Smooth muscle cell (in vitro differentiated cells): ENCODE measurements at regions not wholly inside any gene's neighbourhood (a gene's known extent, or its start where the extent isn't known, plus 50 kb on each side); places are given as distances from the start of the nearest gene placed in this dataset.

Experiments
- DNase-seq: peaks from one replicate; lab custom pipeline; 2025; ENCODE audit not compliant: unreplicated experiment; lab: John Stamatoyannopoulos, UW
- H2AFZ ChIP-seq: fragments of 200-600 bp; sonication (generic); 2 replicates; pipeline ENCODE4 v1.6.0; 2016; ENCODE audit warnings: antibody characterized with exemption, low read depth, mild to moderate bottlenecking
- H3F3A ChIP-seq: fragments of 200-600 bp; sonication (generic); 2 replicates; pipeline ENCODE4 v1.6.0; 2017; ENCODE audit warnings: antibody characterized with exemption, low read depth
- H3K27ac ChIP-seq: fragments of 200-600 bp; sonication (generic); 2 replicates; pipeline ENCODE4 v1.5.1; 2016; ENCODE audit warnings: low read depth, mild to moderate bottlenecking
- H3K27me3 ChIP-seq: fragments of 200-600 bp; sonication (generic); 2 replicates; pipeline ENCODE4 v1.6.1; 2016; ENCODE audit warnings: low read depth, mild to moderate bottlenecking
- H3K36me3 ChIP-seq: fragments of 200-600 bp; sonication (generic); 2 replicates; pipeline ENCODE4 v1.5.1; 2016; ENCODE audit warnings: low read depth
- H3K4me1 ChIP-seq: fragments of 200-600 bp; sonication (generic); 2 replicates; pipeline ENCODE4 v1.5.1; 2016; ENCODE audit warnings: low read depth
- H3K4me2 ChIP-seq: fragments of 200-600 bp; sonication (generic); 2 replicates; pipeline ENCODE4 v1.6.0; 2016; ENCODE audit warnings: mild to moderate bottlenecking
- H3K4me3 ChIP-seq: fragments of 200-600 bp; sonication (generic); 2 replicates; pipeline ENCODE4 v1.5.1; 2016; ENCODE audit warnings: mild to moderate bottlenecking
- H3K79me2 ChIP-seq: fragments of 200-600 bp; sonication (generic); 2 replicates; pipeline ENCODE4 v1.6.0; 2016; ENCODE audit warnings: low read depth, mild to moderate bottlenecking
- H3K9ac ChIP-seq: fragments of 200-600 bp; sonication (generic); 2 replicates; pipeline ENCODE4 v1.6.0; 2016; ENCODE audit warnings: low read depth
- H3K9me3 ChIP-seq: fragments of 200-600 bp; sonication (generic); replicated peaks from 2 replicates; pipeline ENCODE4 v1.5.1; 2016; ENCODE audit warnings: low read depth
- H4K20me1 ChIP-seq: fragments of 200-600 bp; sonication (generic); 2 replicates; pipeline ENCODE4 v1.6.0; 2016; ENCODE audit warnings: low read depth
- WGBS: methylation state at CpG from one replicate; pipeline ENCODE4 v1.1.7; 2016; ENCODE audit warnings: low lambda C conversion rate; 5-methylcytosine and 5-hydroxymethylcytosine counted together
- TF ChIP-seq, protein P1 (sequence below): fragments of 200-600 bp; sonication (generic); IDR thresholded peaks from 2 replicates; pipeline ENCODE4 v1.5.1; 2017; ENCODE audit warnings: borderline replicate concordance, mild to moderate bottlenecking, antibody characterized with exemption; ENCODE audit not compliant: insufficient read depth, poor library complexity, severe bottlenecking

DNA sequence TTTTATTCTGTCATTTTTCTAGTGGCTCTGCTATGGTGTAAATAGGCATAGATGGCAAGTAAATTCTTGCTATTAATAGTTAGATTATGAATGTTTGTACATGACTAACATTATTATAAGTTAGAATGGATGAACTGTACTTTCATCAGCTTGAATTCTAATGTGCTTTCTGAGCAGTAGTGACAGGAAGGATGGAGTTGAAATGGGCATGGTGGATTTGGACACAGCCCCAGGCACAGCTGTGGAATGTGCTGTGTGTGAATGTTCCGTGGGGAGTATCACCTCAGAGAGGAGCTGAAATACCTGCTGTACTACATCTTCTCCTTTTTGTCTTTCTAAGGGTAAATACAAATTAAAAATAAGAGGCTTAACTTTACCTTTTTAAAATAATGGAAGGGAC lies 66.8 kb downstream of the FBXO5 start:
- H3F3A ChIP-seq, result no peaks in the 10 kb centered on the region
- TF ChIP-seq, protein P1, sequence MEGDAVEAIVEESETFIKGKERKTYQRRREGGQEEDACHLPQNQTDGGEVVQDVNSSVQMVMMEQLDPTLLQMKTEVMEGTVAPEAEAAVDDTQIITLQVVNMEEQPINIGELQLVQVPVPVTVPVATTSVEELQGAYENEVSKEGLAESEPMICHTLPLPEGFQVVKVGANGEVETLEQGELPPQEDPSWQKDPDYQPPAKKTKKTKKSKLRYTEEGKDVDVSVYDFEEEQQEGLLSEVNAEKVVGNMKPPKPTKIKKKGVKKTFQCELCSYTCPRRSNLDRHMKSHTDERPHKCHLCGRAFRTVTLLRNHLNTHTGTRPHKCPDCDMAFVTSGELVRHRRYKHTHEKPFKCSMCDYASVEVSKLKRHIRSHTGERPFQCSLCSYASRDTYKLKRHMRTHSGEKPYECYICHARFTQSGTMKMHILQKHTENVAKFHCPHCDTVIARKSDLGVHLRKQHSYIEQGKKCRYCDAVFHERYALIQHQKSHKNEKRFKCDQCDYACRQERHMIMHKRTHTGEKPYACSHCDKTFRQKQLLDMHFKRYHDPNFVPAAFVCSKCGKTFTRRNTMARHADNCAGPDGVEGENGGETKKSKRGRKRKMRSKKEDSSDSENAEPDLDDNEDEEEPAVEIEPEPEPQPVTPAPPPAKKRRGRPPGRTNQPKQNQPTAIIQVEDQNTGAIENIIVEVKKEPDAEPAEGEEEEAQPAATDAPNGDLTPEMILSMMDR, result no peak
- no peak overlapping the region for H3K4me2 ChIP-seq
- 67% methylated on average over 1 of the region's 1 CpG for WGBS
- no peaks in the 10 kb centered on the region for H3K9me3 ChIP-seq
- no peak overlapping the region for H3K4me3 ChIP-seq
- H3K9ac ChIP-seq, result no peak overlapping the region
- H4K20me1 ChIP-seq, result no peaks in the 10 kb centered on the region
- H3K4me1 ChIP-seq, result no peaks in the 10 kb centered on the region
- H3K79me2 ChIP-seq, result no peaks in the 10 kb centered on the region
- no peaks in the 10 kb centered on the region for H3K27me3 ChIP-seq
- no peak overlapping the region for H2AFZ ChIP-seq
- no peak overlapping the region for H3K27ac ChIP-seq
- no peak for DNase-seq
- no peaks in the 10 kb centered on the region for H3K36me3 ChIP-seq

DNA sequence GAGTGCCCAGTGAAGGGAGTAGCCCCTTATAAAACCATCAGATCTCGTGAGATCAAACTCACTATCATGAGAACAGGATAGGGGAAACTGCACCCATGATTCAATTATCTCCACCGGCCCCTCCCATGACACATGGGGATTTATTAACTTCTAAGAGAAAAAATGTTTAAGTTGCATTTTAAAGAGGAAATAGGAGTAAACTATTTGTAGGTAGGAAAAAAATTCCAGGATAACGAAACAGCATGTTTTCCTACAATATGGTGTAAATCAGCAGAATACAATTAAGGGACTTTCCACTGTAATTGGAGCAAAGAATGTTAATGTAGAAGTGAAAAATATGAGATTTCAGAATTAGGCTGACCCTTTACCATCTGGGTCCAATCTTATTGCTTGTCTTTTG lies 63.9 kb downstream of the FBXO5 start:
- H3K9ac ChIP-seq, result no peak overlapping the region
- no peak overlapping the region for H3K4me2 ChIP-seq
- no peaks in the 10 kb centered on the region for H3K36me3 ChIP-seq
- TF ChIP-seq, protein P1, result no peak
- H3K27me3 ChIP-seq, result no peaks in the 10 kb centered on the region
- H4K20me1 ChIP-seq, result no peaks in the 10 kb centered on the region
- no peak overlapping the region for H3K4me3 ChIP-seq
- no peaks in the 10 kb centered on the region for H3K9me3 ChIP-seq
- H2AFZ ChIP-seq, result no peak overlapping the region
- WGBS, result 89% methylated on average over 3 of the region's 3 CpGs
- DNase-seq, result no peak
- H3K79me2 ChIP-seq, result no peaks in the 10 kb centered on the region
- H3K4me1 ChIP-seq, result no peaks in the 10 kb centered on the region
- H3K27ac ChIP-seq, result no peak overlapping the region
- no peaks in the 10 kb centered on the region for H3F3A ChIP-seq

DNA sequence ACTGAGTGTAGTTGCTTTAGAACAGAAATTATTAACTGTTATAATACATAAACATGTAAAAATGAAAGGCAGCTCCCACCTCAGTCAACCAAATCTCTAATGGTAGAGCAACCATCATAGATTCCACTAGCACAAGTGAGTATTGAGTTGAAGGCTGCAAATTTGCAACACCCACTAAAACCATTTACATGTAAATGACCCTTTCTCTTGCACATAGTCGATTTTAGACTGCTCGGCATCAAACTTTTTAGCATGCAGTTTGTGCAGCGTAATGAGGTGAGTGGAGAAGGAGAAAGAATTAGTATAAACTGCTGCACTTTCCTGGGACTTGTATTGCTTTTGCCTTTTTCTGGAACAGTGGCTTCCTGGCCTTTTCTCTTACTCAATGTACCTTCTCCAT lies 62.8 kb downstream of the FBXO5 start:
- Histone ChIP-seq H3K36me3 (no peaks in the 10 kb centered on the region), H3K79me2 (no peaks in the 10 kb centered on the region), H3K9ac (no peak overlapping the region), H3K4me2 (no peak overlapping the region), H3F3A (no peaks in the 10 kb centered on the region), H3K4me1 (no peaks in the 10 kb centered on the region), H4K20me1 (no peaks in the 10 kb centered on the region), H2AFZ (no peak overlapping the region), H3K27me3 (no peaks in the 10 kb centered on the region), H3K9me3 (no peaks in the 10 kb centered on the region), H3K27ac (no peak overlapping the region), H3K4me3 (no peak overlapping the region)
- TF ChIP-seq, protein P1, result no peak
- WGBS, result 89% methylated on average over 3 of the region's 3 CpGs
- no peak for DNase-seq
